ENCODE measurements at regions not wholly inside any gene's neighbourhood (a gene's known extent, or its start where the extent isn't known, plus 50 kb on each side); places are given as distances from the start of the nearest gene placed in this dataset.

GRCh38 chr22:27205492-27206373, 548.3 kb downstream of the MIAT start:
- no peak for DNase-seq (ENCODE audit: low read depth)

GRCh38 chr22:27206374-27207133, 549.2 kb downstream of the MIAT start:
- DNase-seq (ENCODE audit: low read depth), result no peak

GRCh38 chr22:27207266-27207665, 549.9 kb downstream of the MIAT start:
- DNase-seq (ENCODE audit: low read depth), result no peak

GRCh38 chr22:27207907-27208306, 550.5 kb downstream of the MIAT start:
- DNase-seq (ENCODE audit: low read depth), result no peak

GRCh38 chr22:27210111-27210730, 552.8 kb downstream of the MIAT start:
- no peak for DNase-seq (ENCODE audit: low read depth)

- DNase-seq (ENCODE audit: low read depth), result no peak
Observed at GRCh38 chr22:27212102-27212501, 554.7 kb downstream of the MIAT start.

- DNase-seq (ENCODE audit: low read depth), result no peak
Observed at GRCh38 chr22:27212617-27213177, 555.3 kb downstream of the MIAT start.

- DNase-seq (ENCODE audit: low read depth), result no peak
Observed at GRCh38 chr22:27213294-27213693, 555.9 kb downstream of the MIAT start.

- DNase-seq (ENCODE audit: low read depth), result no peak
Observed at GRCh38 chr22:27213766-27214581, 556.6 kb downstream of the MIAT start.

GRCh38 chr22:27214691-27215090, 557.3 kb downstream of the MIAT start:
- no peak for DNase-seq (ENCODE audit: low read depth)

GRCh38 chr22:27215871-27216270, 558.5 kb downstream of the MIAT start:
- DNase-seq (ENCODE audit: low read depth), result no peak

- no peak for DNase-seq (ENCODE audit: low read depth)
Observed at GRCh38 chr22:27216444-27216843, 559.1 kb downstream of the MIAT start.

- no peak for DNase-seq (ENCODE audit: low read depth)
Observed at GRCh38 chr22:27217154-27217553, 559.8 kb downstream of the MIAT start.

- no peak for DNase-seq (ENCODE audit: low read depth)
Observed at GRCh38 chr22:27218012-27218920, 560.9 kb downstream of the MIAT start.

- no peak for DNase-seq (ENCODE audit: low read depth)
Observed at GRCh38 chr22:27219036-27219435, 561.6 kb downstream of the MIAT start.

GRCh38 chr22:27220339-27220738, 563.0 kb downstream of the MIAT start:
- no peak for DNase-seq (ENCODE audit: low read depth)

GRCh38 chr22:27222178-27222577, 564.8 kb downstream of the MIAT start:
- no peak for DNase-seq (ENCODE audit: low read depth)

GRCh38 chr22:27223317-27224177, 566.2 kb downstream of the MIAT start:
- DNase-seq (ENCODE audit: low read depth), result no peak
